Frontal cortex (tissue), 3 donors: ENCODE measurements at regions not wholly inside any gene's neighbourhood (a gene's known extent, or its start where the extent isn't known, plus 50 kb on each side); places are given as distances from the start of the nearest gene placed in this dataset.
"Not testable (repeated sequence)": the region's sequence is repeated elsewhere in the genome, so short reads cannot be mapped to it uniquely, and the experiment has no call there.

Source experiments
- DNase-seq, 2 donors: peaks; one replicate each; pipeline ENCODE4 v3.0.0; 2012; ENCODE audit warnings: low spot score in 2 of 2
- FAIRE-seq: peaks from 2 replicates; lab custom pipeline; 2012; peaks lifted over from hg19 to GRCh38; lab: Jason Lieb, UNC
- donor health status: control.
- donor health status: control.
- donor health status: control.

DNA sequence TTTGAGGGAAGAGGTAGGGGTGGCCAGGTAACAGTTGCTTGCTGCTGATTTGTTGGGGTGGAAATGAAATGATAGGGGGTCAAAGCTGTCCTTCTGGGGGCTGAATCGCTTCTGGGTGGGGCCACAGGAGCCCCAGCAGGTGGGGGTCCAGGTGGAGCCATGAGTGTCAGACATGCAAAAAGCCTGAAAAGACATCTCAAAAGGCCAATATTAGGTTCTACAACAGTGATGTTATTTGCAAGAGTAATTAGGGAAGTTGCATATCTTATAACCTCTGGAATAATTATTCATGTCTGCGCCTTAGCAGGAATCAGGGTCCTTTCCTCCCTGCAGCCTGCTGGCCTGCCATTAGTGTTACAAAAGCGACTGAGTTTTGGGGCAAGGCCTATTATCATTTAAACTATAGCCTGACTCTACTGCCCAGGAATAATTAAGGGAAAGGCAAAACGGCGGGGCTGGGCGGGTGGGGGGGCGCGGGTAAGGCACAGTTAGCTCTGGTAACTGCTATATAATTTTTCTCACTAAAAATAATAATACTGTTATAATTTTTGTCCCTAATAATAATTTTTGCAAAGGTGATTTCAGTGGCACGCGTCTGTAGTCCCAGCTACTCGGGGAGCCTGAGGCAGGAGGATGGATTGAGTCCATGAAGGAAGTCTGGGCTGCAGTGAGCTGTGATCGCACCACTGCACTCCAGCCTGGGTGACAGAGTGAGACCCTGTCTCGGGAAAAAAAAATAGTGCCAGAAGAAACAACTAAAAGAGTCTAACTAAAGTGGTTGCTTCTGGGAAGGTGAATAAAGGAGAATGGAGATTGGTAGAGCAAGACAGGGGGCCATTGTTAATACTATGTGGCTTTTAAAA lies 145.7 kb downstream of the MAGEB17 start:
- DNase-seq (no peak), FAIRE-seq (no peak)

GRCh38 chrX:16316331-16316730 lies 149.1 kb downstream of the MAGEB17 start:
- no peak for DNase-seq
- FAIRE-seq = no peak

DNA sequence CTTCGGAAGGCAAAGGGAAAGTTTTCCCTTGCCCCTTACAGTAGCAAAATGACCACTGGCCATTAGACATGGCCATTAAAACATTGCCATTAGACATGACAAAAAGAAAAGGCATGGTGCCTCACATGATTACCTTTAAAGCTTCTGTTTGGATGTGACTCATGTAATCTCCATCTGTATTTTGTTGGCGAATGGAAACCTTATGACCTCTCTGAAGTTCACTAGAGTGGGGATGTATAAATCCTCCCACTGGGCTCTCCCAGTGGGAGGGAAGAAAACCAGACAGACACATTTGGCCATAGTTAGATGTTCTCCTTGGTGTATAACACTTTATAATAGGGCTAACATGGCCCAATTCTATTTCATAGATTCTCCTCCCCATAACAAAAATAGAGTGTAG lies 152.6 kb downstream of the MAGEB17 start:
- FAIRE-seq (no peak), DNase-seq (no peak)

DNA sequence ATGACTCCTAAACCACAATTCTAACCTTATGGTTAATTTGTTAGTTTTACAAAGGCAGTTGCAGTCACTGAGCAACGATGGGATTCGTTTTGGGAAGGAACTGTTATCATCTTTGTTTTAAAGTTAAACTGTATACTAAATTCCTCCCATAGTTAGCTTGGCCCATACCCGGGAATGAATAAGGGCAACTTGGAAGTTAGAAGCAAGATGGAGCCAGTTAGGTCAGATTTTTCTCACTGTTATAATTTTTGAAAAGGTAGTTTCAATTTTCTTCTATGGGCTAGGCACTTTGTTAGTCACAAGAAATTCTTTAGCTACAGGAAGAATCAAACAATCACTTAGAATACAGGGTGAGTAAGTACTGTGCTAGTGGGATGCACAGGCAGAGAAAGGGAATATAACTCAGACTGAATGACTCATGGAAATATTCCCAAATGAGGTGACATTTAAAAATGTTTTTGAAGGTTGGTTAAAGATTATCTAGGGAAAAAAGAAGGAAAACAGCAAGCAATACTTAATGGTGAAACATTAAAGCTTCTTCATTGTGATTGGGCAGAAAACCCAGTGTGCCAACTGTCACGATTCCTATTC lies 153.6 kb downstream of the MAGEB17 start:
- DNase-seq (no peak), FAIRE-seq (no peak)

- DNase-seq (no peak), FAIRE-seq (no peak)
Measured at GRCh38 chrX:16333453-16333852, 166.2 kb downstream of the MAGEB17 start.

GRCh38 chrX:16335181-16335580 lies 167.9 kb downstream of the MAGEB17 start:
- DNase-seq (no peak), FAIRE-seq (no peak)

- no peak for FAIRE-seq
- no peak for DNase-seq
Measured at GRCh38 chrX:16347968-16348670, 180.8 kb downstream of the MAGEB17 start.

DNA sequence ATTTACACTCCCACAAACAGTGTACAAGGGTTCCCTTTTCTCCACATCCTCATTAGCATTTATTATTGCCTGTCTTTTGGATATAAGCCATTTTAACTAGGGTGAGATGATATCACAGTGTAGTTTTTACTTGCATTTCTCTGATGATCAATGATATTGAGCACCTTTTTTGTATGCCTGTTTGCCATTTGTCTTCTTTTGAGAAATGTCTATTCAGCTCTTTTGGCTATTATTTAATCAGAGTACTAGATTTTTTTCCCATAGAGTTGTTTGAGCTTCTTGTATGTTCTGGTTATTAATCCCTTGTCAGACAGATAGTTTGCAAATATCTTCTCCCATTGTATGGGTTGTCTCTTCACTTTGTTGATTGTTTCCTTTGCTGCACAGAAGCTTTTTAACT lies 190.6 kb downstream of the MAGEB17 start:
- FAIRE-seq = no peak
- DNase-seq = no peak

DNA sequence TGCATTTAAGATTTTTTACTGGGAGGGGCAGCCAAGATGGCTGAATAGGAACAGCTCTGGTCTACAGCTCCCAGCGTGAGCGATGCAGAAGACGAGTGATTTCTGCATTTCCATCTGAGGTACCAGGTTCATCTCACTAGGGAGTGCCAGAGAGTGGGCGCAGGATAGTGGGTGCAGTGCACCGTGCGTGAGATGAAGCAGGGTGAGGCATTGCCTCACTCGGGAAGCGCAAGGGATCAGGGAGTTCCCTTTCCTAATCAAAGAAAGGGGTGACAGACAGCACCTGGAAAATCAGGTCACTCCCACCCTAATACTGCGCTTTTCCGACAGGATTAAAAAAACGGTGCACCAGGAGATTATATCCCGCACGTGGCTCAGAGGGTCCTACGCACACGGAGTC lies 192.8 kb downstream of the MAGEB17 start:
- FAIRE-seq, DNase-seq: not testable (repeated sequence)

DNA sequence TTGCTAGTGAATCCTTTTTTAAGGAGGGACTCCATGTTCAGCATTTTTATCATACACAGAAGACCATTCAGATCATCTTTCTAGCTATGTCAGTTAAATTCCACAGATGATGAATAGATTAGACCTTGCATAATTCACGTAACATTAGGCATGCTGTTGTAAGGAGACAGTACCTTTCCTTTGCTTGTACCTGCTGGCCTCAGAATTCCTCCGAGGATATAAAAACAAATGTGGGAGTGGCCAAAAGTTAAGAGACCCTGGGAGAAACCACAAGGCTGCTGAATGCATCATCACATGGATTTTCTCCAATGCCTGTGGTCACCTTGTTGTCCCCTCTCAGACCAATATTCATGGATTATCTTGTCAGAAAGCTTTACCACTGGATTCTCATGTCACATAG lies 201.4 kb downstream of the MAGEB17 start:
- no peak for DNase-seq
- FAIRE-seq = no peak

DNA sequence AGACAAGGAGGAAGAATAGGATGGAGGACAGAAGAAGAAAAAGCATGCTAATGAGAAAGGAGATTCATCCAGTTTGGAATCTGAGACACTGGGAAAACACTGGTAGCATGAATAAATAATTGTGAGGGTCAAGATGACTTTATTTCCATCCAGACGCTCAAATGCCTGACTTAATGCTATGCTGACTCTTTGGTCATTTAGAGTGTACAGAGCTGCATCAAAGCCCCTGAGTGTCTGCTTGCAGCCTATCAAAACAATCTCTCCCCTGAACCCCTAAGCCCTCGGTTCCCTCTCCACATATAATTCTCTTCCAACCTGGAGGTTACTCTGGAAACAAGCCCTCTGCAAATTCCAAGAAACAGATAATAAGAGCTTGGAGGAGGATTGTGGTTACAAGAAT lies 208.8 kb downstream of the MAGEB17 start:
- FAIRE-seq (no peak), DNase-seq (no peak)

DNA sequence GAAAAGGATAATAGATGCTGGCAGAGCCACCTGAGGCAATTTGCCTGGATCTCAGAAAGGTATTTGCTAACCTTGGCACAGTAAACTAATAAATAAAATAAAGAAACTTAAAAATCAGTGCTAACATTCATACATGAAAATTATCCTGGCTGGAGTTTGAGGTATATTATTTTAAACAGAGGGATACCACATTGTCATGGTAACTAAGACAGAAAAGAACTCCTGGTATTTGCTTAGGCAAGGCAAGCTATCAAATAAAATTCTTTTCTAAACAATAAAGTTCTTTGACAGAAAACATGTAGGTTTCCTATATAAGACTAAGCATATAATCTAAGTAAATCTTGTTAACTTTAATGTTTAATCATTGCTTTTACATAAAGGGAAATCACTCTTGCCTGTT lies 218.8 kb downstream of the MAGEB17 start:
- no peak for FAIRE-seq
- no peak for DNase-seq

DNA sequence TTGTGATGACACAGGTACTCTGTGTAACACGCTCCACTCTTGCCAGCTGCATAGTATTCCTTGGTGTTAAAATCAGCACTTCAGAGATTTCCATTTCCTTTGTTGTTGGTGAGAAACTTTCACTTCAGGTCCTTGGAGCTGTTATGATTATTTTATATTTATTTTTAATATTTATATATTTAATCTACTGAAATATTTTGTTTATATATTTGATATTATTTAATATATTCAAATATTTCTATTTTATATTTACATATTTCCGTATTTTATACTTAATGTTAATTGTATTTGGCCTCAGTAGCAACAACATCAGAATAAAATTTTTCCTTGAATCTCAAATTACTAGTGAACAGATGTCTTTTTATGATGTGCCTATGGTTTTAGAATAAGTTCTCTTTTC lies 225.3 kb downstream of the MAGEB17 start:
- FAIRE-seq = peak; percentile 87

DNA sequence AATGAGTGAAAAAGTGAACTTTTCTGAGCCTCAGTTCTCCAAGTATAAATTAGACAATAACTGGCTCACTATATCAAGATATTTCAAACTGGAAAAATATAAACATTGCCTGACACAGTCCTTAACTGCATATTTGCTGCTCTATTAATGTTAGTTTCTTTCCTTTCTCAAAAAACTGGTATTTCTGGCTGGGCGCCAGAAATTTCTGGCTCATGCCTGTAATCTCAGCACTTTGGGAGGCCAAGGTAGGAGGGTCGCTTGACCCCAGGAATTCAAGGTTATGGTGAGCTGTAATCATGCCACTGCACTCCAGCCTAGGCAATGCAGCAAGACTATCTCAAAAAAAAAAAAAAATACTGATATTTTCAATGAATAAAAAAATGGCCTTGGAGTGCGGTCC lies 227.0 kb downstream of the MAGEB17 start:
- DNase-seq (no peak), FAIRE-seq (no peak)

More for the DNA sequence above, 225.3 kb downstream of the MAGEB17 start:
- DNase-seq = no peak

- DNase-seq (no peak), FAIRE-seq (no peak)
Measured at GRCh38 chrX:16403808-16404207, 236.5 kb downstream of the MAGEB17 start.

DNA sequence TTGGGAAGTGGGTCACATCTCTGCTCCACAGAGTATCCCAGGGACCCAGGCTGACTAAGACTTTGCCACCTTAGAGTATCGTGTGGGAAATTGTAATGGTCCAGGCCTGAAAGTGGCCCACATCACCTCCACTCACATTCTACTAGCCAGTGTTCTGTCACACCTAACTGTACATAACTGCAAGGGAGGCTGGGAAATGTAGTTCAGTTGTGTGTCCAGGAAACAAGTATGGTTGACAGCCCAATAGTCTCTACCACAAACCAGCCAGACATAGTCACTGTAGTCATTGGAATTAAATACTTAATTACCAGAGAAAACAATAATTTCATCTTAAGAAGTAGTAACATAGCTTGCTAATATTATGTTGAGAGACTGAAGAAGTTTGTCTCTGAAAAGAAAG lies 233.4 kb upstream of the S100G start:
- FAIRE-seq (no peak), DNase-seq (no peak)

- FAIRE-seq (no peak), DNase-seq (no peak)
Measured at GRCh38 chrX:16418650-16419049, 231.3 kb upstream of the S100G start.

DNA sequence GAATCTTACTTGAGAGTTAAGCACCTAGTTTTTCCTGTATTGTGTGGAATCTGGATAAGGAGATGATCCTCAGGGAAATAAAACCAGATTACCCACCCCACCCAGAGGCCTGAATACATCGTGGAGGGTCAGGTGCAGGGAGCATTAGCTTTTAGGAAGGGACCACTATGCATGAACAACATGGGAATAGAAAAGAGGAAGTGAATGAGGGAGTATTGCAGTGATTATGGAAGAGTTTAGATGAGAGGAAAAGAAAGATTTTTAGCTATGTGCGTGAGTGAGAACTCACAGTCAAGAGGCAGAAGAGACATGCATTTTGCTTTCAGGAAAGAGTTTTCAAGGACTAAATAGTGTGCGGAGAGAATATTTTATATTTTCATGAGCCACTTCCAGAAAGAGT lies 222.3 kb upstream of the S100G start:
- DNase-seq (no peak), FAIRE-seq (no peak)

DNA sequence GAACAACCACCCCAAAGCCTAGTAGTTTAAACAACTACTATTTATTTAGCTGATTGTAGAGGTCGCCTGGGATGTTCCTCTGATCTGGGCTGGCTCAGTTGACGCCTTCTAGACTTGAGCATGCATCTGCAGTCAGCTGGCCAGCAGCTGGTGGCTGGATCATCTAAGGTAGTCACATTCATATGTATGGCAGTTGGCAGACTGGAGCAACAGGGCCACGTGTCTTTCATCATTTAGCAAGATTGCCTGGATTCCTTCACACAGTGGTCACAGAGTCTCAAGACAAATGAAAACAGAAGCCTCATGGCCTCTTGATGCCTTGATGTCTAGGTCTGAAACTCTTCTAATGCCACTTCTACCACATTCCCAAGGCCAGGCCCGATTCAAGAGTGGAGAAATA lies 220.6 kb upstream of the S100G start:
- FAIRE-seq (no peak), DNase-seq (no peak)

DNA sequence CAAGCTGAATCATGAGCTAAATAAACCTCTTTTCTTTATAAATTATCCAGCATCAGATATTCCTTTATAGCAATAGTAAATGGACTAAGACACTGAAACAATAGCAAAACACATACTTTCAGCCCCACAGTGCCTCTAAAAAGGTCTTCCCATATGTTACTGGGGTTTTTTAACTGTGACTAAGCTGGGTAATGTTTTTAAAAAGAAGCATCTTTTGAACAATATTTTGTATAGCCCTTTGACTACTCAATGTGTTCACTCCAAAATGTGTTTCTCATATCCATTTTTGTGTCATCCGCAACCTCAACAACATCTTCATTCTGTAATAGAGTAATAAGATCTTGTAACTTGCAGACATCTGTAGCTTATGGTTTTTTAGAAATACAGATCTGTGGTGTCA lies 218.7 kb upstream of the S100G start:
- FAIRE-seq (no peak), DNase-seq (no peak)

- FAIRE-seq (no peak), DNase-seq (no peak)
Measured at GRCh38 chrX:16433021-16433420, 216.9 kb upstream of the S100G start.
